ENCODE measurements at regions not wholly inside any gene's neighbourhood (a gene's known extent, or its start where the extent isn't known, plus 50 kb on each side); places are given as distances from the start of the nearest gene placed in this dataset.

DNA sequence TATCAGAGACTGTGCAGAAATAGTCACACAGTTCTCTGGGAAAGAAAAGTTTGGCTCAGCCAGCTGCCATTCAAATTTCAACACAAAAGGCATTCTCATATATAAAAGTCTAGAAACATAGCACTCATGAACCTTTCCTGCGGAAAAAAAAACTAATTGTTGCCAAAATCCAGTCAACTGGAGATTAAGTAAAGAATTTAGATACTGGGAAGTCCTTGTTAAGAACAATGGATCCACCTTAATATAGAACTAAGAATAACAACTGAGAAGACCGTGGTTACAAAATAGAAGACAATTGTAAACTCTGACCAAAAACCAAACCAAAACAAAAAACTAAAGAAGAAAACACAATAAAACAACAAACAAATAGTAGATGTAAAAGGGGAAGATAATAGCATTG lies 238.8 kb upstream of the PCSK5 start:
- no peak for TF ChIP-seq ZNF703 (CRISPR knock-in tag; IDR thresholded peaks at IDR 0.05; ENCODE audit: borderline replicate concordance)
- no peak for TF ChIP-seq CTCF (CRISPR knock-in tag; IDR thresholded peaks at IDR 0.05)
- no peak for TF ChIP-seq SUZ12 (IDR thresholded peaks at IDR 0.05; ENCODE audit: low read depth, low read length)
- TF ChIP-seq SETDB1 (CRISPR knock-in tag; IDR thresholded peaks at IDR 0.05; ENCODE audit: borderline replicate concordance), result no peak
- no peak for TF ChIP-seq HOMEZ (CRISPR knock-in tag; IDR thresholded peaks at IDR 0.05; ENCODE audit: low read depth)
- no peak for TF ChIP-seq TBP (CRISPR knock-in tag; IDR thresholded peaks at IDR 0.05)
- TF ChIP-seq ZC3H4 (CRISPR knock-in tag; IDR thresholded peaks at IDR 0.05; ENCODE audit: borderline replicate concordance), result no peak
- TF ChIP-seq, protein P1, sequence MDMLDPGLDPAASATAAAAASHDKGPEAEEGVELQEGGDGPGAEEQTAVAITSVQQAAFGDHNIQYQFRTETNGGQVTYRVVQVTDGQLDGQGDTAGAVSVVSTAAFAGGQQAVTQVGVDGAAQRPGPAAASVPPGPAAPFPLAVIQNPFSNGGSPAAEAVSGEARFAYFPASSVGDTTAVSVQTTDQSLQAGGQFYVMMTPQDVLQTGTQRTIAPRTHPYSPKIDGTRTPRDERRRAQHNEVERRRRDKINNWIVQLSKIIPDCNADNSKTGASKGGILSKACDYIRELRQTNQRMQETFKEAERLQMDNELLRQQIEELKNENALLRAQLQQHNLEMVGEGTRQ (IDR thresholded peaks at IDR 0.05; ENCODE audit: low read depth, low read length), result no peak
- TF ChIP-seq, protein P1 (CRISPR knock-in tag; IDR thresholded peaks at IDR 0.05; ENCODE audit: borderline replicate concordance), result no peak
- TF ChIP-seq SMAD1 (CRISPR knock-in tag; IDR thresholded peaks at IDR 0.05; ENCODE audit: borderline replicate concordance, low read depth), result no peak
- no peak for TF ChIP-seq RCOR2 (CRISPR knock-in tag; IDR thresholded peaks at IDR 0.05)
- no peak for TF ChIP-seq KLF13 (CRISPR knock-in tag; IDR thresholded peaks at IDR 0.05)
- TF ChIP-seq FOXA3 (CRISPR knock-in tag; IDR thresholded peaks at IDR 0.05), result no peak
- TF ChIP-seq ARID2 (CRISPR knock-in tag; IDR thresholded peaks at IDR 0.05; ENCODE audit: borderline replicate concordance), result no peak
